Osteoblast (primary cell): ENCODE measurements at regions not wholly inside any gene's neighbourhood (a gene's known extent, or its start where the extent isn't known, plus 50 kb on each side); places are given as distances from the start of the nearest gene placed in this dataset.
A peak's percentile ranks its signal among the peaks of the same experiment; 100 is the strongest.
"Not testable (repeated sequence)": the region's sequence is repeated elsewhere in the genome, so short reads cannot be mapped to it uniquely, and the experiment has no call there.

Source experiments
- DNase-seq: peaks from one replicate; pipeline ENCODE4 v3.0.0; 2011; ENCODE audit warnings: low spot score, mixed read lengths; ENCODE audit not compliant: insufficient read length; ENCODE audit errors: missing footprints
- H2AFZ ChIP-seq: 2 replicates; pipeline ENCODE4 v1.6.0; 2011; ENCODE audit warnings: mild to moderate bottlenecking, low read length
- H3K27ac ChIP-seq: 2 replicates; pipeline ENCODE4 v1.5.1; 2011; ENCODE audit warnings: mild to moderate bottlenecking, low read depth, low read length, moderate library complexity
- H3K27me3 ChIP-seq: 2 replicates; pipeline ENCODE4 v1.6.0; 2012; ENCODE audit warnings: mild to moderate bottlenecking, control low read depth, inconsistent platforms, low read length, moderate library complexity; ENCODE audit not compliant: insufficient read depth
- H3K36me3 ChIP-seq: 2 replicates; pipeline ENCODE4 v1.5.1; 2011; ENCODE audit warnings: mild to moderate bottlenecking, low read length, control low read depth, moderate library complexity; ENCODE audit not compliant: insufficient read depth
- H3K4me1 ChIP-seq: 2 replicates; pipeline ENCODE4 v1.5.1; 2011; ENCODE audit warnings: mild to moderate bottlenecking, low read length, control low read depth, moderate library complexity; ENCODE audit not compliant: insufficient read depth
- H3K4me2 ChIP-seq: 2 replicates; pipeline ENCODE4 v1.6.0; 2011; ENCODE audit warnings: mild to moderate bottlenecking, low read length; ENCODE audit not compliant: insufficient read depth
- H3K4me3 ChIP-seq: fragments of 200-600 bp; sonication (generic); 3 replicates; pipeline ENCODE4 v1.5.1; 2012; ENCODE audit warnings: mild to moderate bottlenecking, low read length, inconsistent platforms; ENCODE audit not compliant: insufficient read depth
- H3K79me2 ChIP-seq: 2 replicates; pipeline ENCODE4 v1.6.0; 2012; ENCODE audit warnings: mild to moderate bottlenecking, low read length, control low read depth, inconsistent platforms; ENCODE audit not compliant: insufficient read depth
- H3K9me3 ChIP-seq: 2 replicates; pipeline ENCODE4 v1.5.1; 2011; ENCODE audit warnings: low read depth, low read length, control low read depth
- H4K20me1 ChIP-seq: 2 replicates; pipeline ENCODE4 v1.6.0; 2012; ENCODE audit warnings: mild to moderate bottlenecking, low read length, control low read depth; ENCODE audit not compliant: insufficient read depth
- TF ChIP-seq, protein P1 (sequence below): IDR thresholded peaks from 2 replicates; pipeline ENCODE4 v1.5.1; 2011; ENCODE audit warnings: mild to moderate bottlenecking, low read depth, low read length, moderate library complexity; ENCODE audit errors: extremely low read depth

- no peak overlapping the region for H3K4me2 ChIP-seq
- no peak overlapping the region for H3K4me3 ChIP-seq
- H3K9me3 ChIP-seq = no peaks in the 10 kb centered on the region
- H3K4me1 ChIP-seq = no peaks in the 10 kb centered on the region
- TF ChIP-seq, protein P1, sequence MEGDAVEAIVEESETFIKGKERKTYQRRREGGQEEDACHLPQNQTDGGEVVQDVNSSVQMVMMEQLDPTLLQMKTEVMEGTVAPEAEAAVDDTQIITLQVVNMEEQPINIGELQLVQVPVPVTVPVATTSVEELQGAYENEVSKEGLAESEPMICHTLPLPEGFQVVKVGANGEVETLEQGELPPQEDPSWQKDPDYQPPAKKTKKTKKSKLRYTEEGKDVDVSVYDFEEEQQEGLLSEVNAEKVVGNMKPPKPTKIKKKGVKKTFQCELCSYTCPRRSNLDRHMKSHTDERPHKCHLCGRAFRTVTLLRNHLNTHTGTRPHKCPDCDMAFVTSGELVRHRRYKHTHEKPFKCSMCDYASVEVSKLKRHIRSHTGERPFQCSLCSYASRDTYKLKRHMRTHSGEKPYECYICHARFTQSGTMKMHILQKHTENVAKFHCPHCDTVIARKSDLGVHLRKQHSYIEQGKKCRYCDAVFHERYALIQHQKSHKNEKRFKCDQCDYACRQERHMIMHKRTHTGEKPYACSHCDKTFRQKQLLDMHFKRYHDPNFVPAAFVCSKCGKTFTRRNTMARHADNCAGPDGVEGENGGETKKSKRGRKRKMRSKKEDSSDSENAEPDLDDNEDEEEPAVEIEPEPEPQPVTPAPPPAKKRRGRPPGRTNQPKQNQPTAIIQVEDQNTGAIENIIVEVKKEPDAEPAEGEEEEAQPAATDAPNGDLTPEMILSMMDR = no peak
- H3K36me3 ChIP-seq = no peaks in the 10 kb centered on the region
- no peak overlapping the region for H3K27ac ChIP-seq
- H3K27me3 ChIP-seq = no peaks in the 10 kb centered on the region
- H4K20me1 ChIP-seq = no peaks in the 10 kb centered on the region
- no peaks in the 10 kb centered on the region for H3K79me2 ChIP-seq
- no peak overlapping the region for H2AFZ ChIP-seq
- DNase-seq = no peak
Observed at GRCh38 chr15:81825136-81825535, 220.7 kb downstream of the MEX3B start.

- H4K20me1 ChIP-seq, H2AFZ ChIP-seq, H3K4me2 ChIP-seq, H3K9me3 ChIP-seq, H3K4me1 ChIP-seq, H3K79me2 ChIP-seq, DNase-seq, H3K4me3 ChIP-seq, H3K27ac ChIP-seq, H3K36me3 ChIP-seq, H3K27me3 ChIP-seq: not testable (repeated sequence)
Observed at GRCh38 chr15:81822587-81822986, 223.2 kb downstream of the MEX3B start.

DNA sequence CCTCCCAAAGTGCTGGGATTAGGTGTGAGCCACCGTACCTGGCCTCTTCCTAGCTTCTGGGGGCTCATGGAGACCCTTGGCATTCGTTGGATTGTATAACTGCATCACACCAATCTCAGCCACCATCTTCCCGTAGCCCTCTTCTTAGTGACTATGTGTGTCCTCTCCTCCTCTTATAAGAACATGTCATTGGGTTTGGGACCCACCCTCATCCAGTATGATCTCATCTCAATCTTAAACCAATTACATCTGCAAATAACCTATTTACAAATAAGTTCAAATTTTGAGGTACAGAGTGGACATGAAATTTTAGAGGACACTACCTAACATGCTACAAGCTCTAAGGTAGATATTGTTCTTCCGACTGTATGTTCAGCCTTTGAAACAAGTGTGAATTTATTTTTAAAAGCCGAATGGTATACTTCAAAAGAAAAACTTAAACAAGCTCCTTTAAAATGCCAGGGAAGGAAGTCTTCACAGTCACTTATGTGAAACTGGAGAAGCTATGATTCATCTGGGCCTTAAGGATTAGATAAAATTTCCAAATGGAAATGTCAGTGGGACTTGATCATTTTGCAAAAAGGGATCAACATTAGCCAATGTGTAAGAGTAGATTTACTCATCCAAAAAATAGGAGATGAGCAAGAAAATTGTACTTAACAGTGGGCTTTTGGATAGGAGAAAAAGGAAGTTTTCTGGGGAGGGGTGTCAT lies 225.7 kb downstream of the MEX3B start:
- no peak overlapping the region for H3K4me2 ChIP-seq
- no peaks in the 10 kb centered on the region for H3K4me1 ChIP-seq
- H3K9me3 ChIP-seq = no peaks in the 10 kb centered on the region
- H3K27me3 ChIP-seq = peaks cover 4% of the 10 kb centered on the region
- no peak overlapping the region for H3K4me3 ChIP-seq
- H3K36me3 ChIP-seq = no peaks in the 10 kb centered on the region
- no peaks in the 10 kb centered on the region for H3K79me2 ChIP-seq
- TF ChIP-seq, protein P1 = no peak
- H4K20me1 ChIP-seq = no peaks in the 10 kb centered on the region
- no peak overlapping the region for H2AFZ ChIP-seq
- peak; percentile 66 for DNase-seq
- no peak overlapping the region for H3K27ac ChIP-seq

DNA sequence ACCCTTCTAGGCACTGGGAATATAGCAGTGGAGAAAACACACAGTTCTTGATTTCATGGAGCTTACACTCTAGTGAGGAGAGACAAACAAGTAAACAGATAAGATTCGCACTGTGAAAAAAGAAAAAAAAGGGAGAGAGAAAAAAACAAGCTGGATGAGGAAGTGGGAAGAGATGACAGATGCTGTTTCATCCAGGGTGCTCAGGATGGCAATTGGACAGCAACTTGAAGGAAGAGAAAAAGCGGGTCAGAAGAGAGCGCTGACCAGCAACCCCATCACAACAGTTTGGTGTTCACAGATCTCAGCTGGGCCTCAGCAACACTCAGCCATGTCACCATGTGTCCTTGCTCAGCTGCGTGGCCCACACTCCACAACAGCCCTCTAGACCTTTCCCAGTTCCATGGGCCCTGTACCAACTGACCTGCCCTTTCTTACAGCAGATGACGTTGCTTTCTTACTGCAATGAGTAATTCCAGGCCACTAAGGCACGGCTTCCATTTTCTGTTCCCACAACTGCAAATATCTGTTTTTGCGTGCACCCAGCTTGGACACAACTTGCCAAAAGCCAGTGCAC lies 230.8 kb downstream of the MEX3B start:
- H3K79me2 ChIP-seq = no peaks in the 10 kb centered on the region
- DNase-seq = no peak
- no peak overlapping the region for H3K4me2 ChIP-seq
- TF ChIP-seq, protein P1 = no peak
- no peak overlapping the region for H2AFZ ChIP-seq
- peaks cover 4% of the 10 kb centered on the region for H3K27me3 ChIP-seq
- H3K4me1 ChIP-seq = no peaks in the 10 kb centered on the region
- no peak overlapping the region for H3K4me3 ChIP-seq
- no peaks in the 10 kb centered on the region for H3K9me3 ChIP-seq
- H3K36me3 ChIP-seq = no peaks in the 10 kb centered on the region
- H4K20me1 ChIP-seq = no peaks in the 10 kb centered on the region
- no peak overlapping the region for H3K27ac ChIP-seq
